Activated CD4-positive, alpha-beta T cell treated with anti-CD3 and anti-CD28 coated beads, Interleukin-2, amount 50 U/mL, for 16 hours (primary cell): ENCODE measurements at regions not wholly inside any gene's neighbourhood (a gene's known extent, or its start where the extent isn't known, plus 50 kb on each side); places are given as distances from the start of the nearest gene placed in this dataset.
A peak's percentile ranks its signal among the peaks of the same experiment; 100 is the strongest.
"Not testable (repeated sequence)": the region's sequence is repeated elsewhere in the genome, so short reads cannot be mapped to it uniquely, and the experiment has no call there.

Experiments
- DNase-seq: peaks from one replicate; pipeline ENCODE4 v3.0.0-alpha.2; 2020

DNA sequence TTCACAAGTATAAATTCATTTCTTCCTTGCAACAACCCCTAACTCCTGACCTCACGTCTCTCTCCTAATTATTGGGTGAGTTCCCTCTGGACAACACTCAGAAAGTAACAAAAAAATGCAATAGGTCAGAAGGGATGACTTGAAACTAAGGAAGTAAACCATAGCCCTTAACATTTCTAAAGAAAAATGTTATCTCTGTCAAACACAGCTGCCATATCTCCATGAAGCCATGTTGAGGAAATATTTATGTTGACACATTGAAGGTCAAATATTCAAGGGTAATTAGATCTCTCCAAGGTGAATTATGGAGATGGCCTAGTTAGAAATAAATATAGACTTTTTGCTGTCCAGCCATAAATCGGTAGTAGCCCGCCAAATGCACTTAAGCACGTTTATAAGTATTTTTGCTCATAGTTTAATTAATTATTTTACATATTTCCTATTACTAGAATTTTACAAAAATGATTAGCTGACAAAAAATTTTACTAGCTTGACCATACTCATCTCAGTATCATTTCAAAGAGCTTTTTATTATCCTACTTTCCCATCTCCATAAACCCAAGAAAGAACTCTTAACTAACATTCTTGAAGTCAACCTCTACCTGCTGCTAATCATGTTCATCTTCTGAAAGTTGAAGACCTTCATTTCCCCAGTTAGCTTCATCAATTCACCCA lies 160.1 kb upstream of the PKN2 start:
- DNase-seq = no peak

DNA sequence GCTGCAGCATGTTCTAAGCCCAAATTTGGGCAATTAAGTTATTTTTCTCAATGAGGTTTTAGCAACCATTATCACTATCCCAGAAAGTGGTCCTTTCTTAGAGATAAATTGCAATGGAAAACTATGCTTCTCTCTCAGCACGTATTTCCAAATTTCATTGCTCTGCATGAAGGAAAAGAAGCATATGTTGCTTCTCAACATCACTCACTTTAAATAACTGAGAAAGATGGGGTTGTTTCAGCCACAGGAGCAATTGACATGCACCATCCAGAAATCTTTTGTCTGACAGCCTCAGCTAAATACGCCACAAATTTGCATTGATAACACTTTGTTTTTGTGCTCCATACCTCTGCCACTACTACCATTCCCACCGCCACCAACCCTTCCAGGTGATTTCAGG lies 157.6 kb upstream of the PKN2 start:
- no peak for DNase-seq

DNA sequence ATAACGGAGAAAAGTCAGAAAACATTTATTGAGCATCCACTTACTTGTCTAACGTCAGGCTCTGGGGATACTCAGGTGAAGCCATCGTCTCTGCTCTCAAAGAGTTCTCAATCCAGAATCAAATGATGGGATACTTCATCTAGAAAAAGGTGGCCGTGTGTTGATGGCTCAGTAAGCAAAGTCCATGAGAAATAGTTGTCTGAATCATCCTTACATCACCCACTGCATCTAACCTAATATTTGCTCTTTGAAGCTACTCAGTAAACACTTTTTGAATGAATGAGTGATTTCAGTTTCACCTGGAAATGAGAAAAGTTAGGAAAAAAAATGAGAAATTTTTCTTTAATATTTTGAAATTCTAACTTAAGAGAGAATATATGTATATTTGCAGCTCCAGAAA lies 155.3 kb upstream of the PKN2 start:
- no peak for DNase-seq

DNA sequence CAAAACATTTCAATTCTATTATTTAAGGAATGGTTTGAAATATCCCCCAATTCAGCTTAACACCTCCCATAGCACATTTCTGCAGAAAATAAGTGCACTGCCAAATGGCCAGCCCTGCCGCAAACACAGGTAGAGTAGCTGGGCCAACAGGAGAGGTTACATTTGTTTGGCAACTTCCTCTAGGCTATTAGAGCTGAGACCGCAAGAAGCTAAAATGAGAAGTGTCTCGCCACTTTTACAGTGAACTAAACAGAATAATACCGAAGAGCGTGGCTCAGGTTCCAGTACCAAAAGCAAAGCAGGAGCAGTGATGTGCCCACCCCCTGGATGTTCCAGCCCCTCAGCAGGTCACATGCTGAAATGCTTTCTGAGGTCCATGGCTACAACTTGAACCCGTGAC lies 154.5 kb upstream of the PKN2 start:
- DNase-seq = no peak

DNA sequence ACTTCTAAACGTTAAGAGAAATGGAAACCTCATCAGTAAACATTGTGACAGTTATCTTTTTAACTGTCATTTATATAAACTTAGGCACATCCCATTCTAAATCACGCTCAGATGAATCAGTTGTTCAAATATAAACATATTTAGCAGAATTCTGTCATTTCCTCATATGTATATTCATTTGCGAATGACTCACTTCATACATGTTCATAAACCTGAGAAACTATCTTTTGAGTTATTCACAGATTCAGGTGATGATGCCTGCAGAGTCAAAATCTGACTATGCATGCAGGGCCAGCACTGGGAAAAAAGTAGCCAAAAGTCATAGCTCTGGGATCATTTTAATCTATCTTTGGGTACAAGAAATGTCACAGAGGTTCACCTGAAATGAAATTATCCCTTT lies 153.8 kb upstream of the PKN2 start:
- DNase-seq = no peak

DNA sequence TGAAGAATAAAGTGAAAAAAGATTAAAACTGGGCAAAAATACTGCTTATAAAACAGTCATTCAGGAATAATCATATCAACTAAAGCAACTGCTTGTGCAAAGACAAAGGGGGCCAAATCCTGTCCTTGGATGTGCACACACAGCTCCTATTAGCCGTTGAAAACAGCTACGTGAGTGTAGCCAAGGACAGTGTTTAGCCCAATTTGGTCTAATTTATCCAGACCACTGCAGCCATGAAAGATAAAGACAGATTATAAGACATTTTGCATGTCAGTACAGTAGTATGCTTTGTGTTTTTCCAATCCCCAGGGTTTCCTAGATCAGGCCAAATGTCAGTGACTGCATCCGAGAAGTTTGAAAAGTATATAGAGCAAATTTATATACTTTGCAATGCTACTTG lies 146.3 kb upstream of the PKN2 start:
- DNase-seq = no peak

DNA sequence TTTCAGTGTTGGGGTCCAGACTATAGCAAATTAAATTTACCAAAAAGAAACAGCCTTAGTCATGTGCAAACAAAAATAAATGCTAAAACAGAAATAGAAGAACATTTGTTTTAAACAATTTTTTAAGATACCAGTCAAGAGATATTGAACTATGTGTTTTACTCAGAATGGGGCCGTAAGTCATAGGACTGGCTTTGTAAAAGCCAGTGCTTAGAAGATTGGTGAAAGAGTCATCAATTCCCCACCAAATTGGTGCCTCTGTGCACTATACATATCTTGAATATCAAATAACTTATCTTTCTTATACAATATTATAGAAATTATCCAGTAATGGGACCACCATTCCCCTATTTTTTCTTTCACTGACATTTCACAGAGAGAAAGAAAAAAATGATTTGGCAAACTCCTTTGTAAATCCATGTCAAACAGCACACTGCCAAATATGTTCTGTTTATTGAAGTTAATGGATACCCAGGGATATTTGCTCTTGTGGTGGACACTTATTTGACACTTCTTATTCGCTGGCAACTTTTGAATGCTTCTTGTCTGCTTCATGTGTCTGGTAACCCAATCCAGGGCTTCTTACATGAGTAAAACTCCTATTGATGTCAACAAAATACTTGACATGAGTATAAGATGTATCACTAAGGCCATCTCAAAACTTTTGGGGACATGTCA lies 145.7 kb upstream of the PKN2 start:
- DNase-seq = no peak

DNA sequence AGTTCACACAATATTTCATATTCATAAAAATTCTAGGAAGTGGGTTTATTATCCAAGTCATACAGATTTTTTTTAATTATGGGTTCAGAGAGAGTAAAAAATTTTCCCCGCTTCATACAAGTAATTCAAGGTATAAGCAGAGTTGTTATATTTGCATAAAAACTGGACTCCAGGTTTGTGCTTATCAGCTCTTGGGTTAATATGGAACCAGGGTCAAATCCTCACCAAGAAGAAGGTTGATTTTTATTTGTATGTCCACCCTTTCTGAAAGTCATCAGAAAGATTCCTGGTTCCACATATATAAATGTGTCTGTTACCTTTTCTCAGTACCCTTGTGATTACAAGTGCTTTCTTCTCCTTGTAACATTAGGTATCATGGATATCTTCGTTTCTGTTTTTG lies 143.8 kb upstream of the PKN2 start:
- no peak for DNase-seq

DNA sequence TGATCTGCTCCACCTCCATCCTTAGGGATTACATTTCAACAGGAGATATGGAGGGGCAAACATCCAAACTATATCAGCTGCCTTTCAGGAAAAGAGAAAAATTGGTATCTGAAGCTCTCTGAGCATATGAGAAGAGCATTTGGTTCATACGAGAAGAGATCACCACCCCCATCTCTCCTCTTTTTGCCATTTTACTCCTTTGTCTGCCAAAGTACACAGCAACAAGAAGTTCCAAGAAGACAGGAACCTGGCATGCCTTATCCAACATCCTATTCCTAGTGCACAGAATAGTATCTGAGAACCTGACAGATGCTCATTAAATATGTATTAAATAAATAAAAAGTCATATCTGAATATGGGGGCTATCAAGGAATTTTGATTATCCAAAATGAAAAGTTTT lies 142.5 kb upstream of the PKN2 start:
- DNase-seq = no peak

DNA sequence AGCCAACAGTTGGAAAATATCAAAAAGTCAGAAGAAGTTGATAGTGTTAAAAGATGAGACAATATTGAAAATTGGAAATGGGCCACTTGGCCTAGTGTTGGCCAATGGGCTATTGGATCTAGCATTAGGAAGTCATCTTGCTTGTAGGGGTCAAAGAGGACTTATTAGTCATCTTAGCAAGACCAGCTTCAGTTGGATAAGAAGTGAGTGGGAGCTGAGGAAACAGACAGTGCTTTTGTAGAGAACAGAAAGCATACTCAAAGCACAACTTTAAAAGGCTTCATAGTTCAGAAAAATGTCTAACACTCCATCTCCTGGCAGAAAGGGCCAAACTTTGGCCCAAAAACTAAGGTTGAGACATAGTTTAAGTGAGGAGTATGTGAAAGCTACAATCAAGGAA lies 139.9 kb upstream of the PKN2 start:
- DNase-seq = no peak

DNA sequence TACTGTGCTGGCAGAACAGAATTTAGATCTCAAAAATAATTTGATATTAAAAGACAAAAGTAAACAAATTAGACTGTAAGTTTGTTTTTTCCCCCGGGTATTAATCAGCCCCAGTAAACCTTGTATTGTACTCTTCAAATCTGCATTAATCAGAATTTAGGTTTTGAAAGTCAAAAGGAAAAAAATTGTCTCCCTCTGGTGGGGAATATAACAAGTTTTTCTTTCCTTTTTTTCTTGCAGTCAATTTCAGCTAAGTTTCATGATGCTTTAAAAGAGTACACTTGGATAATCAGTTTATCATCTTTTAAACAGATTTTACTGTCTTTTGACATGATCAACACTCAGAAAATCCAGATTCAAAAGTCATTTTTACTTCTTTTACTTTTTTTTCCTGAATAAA lies 134.5 kb upstream of the PKN2 start:
- DNase-seq = no peak

DNA sequence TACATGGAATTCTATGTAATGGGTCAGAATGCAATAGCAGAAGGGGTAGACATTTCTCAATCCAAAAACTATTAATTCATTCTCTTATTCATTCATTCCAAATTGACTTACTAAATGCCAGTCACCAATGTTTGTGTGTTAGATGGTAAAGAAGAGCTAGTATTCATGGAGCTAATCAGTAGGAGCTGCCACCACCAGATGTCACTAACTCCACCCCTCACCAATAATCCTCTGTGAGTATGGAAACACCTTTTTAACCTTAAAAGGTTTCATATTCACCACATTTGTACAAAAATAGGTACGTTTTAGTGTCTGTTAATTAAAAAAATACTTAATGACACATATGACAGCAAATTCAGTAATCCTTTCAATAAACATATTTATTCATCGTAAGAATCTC lies 131.8 kb upstream of the PKN2 start:
- no peak for DNase-seq

DNA sequence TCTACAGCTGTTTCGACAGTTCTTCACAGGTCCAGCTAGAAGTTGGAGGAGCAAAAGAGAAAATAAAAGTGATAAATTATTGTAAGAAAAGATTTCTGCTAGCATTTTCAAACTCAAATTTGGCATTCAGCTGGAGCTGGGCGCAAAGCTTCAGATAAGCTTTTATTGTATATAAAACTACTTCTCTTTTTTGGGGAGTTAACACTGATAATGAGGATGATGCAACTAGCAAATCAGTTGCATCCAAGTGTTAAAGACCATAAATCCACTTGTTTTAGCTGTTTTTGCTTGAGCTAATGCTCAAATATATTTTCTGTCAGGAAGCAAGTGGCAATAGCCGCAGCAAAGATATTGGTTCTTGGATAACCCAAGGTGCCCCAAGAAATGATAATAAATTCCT lies 127.1 kb upstream of the PKN2 start:
- no peak for DNase-seq

DNA sequence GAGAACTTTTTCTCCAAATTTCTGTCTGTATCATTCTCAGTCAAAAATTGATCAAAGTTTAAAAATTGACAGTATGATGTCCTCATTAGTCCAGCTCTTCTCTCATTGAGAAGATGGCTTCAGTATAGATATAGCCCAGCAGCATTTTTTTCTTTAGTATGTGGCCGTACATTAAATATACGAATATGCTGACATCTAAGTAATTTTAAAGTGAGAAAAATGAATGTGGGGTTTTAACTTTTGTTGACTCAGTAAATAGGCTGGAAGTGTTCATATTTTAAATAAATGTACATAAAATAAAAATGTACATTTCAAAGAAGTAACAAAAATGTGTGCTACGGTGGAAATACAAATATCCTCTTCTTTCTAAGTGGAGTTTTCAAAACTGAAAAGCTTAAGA lies 123.5 kb upstream of the PKN2 start:
- DNase-seq = no peak

DNA sequence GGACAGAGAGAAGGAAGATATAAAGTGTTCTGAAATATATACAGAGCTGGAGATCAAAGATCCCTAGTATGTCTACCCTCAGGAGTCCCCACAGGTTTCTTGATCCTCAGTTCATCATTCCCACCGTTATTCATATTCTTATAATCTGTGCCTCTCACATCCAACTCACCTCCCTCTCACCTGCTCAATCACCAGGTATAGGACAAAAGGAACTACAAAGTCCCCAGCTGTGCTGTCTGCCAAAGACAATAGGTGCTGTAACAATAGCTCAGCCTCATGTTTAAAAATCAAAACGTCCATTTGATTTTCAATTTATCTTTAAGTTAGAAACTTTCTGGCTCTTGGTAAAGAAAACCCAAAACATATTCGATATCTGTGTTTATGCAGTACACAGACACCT lies 121.1 kb upstream of the PKN2 start:
- DNase-seq = no peak

DNA sequence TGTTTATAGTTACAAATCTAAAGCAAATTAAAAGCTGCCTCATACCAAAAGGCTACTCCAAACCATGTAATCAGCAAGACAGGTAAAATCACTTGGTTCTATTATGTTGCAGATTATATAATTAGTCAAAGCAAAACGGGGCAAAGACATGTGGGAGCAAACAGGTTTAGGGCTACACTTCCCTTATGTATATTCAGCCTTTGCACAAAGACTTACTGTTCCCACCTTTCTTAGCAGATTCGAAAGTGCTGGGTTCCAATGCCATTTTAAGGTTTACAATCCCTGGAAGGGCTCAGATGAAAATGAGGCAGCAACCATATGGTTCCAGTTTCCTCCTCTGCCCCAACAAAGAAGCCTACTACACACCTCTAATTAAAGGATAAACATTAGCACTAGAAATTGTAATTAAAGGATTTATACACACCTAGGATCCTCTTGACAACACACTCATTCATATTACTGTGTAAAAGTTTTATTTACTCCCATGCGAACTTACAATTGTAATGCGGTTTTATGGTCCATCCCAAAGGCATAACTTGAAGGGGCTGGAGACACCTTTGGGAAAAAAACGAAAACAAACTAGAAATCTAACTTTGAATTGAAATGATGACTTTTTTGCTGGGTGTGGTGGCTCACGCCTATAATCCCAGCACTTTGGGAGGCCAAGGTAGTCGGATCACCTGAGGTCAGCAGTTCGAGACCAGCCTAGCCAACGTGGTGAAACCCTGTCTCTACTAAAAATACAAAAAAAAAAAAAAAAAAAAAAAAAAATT lies 117.3 kb upstream of the PKN2 start:
- DNase-seq = no peak

DNA sequence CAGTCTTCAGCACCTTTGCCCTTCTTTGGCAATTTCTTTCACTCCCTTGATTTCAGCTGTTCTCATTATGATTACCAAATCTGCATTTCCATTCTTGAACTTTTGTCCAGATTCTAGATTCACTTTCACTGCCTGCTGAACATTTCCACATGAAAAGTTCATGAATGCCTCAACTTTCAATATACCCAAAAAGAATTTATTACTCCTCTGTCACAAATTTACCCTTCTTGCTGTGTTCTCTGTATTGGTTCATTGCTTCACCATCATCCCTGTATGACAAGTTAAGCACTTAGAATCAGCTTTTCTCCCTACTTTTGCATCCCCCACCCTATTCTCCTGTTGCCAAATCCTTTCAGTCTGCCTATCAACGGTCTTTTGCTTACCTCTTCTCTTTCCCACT lies 112.6 kb upstream of the PKN2 start:
- no peak for DNase-seq

DNA sequence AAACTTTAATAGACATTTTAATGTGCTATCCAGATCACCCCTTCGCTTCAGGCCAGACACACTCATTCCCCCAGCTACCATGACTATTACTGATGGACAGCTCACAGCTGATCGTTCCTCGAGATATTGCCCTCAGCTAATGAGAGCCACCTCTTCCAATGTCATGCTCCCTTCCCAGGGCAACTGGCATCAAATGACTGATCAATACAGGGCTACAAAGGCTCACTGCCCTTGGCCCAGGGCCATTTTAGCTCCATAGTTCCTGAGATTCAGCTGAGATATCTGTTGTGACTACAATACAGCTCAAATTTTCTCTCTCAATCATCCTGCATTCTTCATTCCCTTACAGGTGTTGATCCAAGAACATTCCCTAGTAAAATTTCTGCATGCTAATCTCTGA lies 104.5 kb upstream of the PKN2 start:
- no peak for DNase-seq

DNA sequence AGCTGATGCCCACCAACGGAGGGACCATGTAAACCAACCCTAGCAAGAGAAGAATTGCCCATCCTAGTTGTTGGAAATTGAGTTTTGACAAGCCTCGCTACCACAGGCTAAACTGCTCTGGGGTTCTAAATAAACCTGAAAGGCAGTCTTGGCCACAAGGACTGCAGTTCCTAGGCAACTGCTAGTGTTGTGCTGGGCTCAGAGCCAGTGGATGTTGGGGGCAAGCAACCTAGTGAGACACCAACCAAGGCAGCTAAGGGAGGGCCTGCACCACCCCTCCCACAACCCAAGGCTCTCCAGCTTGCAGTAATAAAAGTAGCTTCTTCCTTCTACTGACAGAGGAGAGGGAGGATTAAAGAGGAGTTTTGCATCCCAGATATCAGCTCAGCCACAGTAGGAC lies 102.4 kb upstream of the PKN2 start:
- no peak for DNase-seq

DNA sequence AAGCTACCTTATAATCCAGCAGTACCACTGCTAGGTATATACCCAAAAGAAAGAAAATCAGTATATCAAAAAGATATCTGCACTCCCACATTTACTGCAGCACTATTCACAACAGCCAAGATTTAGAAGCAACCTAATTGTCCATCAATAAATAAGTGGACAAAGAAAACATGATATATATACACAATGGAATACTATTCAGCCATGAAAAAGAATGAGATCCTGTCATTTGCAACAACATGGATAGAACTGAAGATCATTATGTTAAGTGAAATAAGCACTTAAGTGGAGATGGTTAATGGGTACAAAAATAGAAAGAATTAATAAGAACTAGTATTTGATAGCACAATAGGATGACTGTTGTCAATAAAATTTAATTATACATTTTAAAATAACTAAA lies 90.7 kb upstream of the PKN2 start:
- no peak for DNase-seq

DNA sequence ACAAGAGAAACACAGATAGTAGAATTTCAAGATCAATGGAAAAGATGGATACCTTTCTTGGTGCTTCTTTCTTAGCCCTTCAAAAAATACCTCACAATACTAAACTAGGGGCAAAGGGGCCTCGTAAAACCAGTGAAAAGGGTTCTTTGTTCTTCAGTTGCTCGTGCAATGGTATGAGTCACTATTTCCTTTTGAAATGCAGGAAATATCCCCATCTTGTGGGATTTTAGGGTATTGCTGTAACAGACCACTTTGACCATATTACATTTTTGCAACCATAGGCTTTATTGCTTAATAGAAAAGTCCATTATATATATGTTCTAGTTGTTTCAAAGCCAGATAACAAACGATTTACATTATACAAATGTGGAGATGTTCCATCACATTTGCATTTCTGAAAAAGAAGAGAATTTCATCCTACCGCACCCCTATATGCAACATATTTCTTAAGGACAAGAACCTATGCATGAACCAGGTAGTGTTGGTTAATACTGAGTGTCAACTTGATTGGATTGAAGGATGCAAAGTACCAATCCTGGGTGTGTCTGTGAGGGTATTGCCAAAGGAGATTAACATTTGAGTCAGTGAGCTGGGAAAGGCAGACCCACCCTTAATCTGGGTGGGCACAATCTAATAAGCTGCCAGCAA lies 88.6 kb upstream of the PKN2 start:
- DNase-seq = peak; percentile 52

DNA sequence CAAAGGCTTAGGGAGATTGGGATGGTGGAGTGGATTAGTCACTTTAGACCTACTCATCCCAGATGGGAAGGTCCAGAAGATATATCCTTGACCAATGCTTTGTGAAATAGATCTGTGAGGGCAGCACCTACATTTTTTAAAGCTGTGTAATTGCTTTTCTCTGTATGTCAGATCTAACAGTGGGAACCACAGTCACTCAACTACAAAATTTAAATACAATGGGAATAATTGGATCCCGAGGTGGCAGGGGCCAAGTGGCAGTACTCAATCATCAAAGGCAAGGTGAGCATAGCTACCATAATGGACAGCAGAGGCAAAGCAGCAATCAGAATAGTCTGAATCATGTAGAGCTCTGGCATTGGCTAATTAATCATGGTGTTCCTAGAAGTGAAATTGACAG lies 86.1 kb upstream of the PKN2 start:
- DNase-seq = not testable (repeated sequence)

DNA sequence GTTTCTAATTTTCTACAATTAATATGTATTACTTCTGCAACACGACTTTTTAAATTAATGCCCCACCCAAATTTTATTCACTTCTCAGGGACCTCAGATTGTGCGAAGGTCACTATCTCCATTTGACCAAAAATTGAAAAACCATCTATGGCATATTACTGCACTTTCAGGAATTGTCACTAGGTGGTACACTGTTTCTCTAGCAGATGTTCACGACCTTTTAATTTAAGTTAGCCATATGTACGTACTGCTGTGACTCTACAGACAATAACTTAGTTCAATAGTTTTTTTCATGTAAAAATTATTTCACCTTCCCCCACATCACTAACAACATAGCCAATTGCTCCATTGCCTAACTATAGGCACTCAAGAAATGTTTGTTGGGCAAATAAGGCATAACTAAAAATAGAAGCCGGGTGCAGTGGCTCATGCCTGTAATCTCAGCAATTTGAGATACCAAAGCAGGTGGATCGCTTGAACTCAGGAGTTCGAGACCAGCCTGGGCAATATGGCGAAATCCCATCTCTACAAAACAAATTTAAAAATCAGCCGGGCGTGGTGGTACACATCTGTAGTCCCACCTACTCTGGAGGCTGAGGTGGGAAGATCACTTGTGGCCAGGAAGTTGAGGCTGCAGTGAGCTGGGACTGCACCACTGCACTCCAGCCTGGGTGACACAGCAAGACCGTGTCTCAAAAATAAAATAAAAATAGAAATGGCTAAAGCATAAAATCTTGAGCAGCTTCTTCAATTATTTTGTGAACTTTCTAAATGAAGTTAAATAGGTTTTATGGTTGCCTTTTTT lies 75.7 kb upstream of the PKN2 start:
- DNase-seq = peak; percentile 25
